ENCODE measurements at regions not wholly inside any gene's neighbourhood (a gene's known extent, or its start where the extent isn't known, plus 50 kb on each side); places are given as distances from the start of the nearest gene placed in this dataset.

DNA sequence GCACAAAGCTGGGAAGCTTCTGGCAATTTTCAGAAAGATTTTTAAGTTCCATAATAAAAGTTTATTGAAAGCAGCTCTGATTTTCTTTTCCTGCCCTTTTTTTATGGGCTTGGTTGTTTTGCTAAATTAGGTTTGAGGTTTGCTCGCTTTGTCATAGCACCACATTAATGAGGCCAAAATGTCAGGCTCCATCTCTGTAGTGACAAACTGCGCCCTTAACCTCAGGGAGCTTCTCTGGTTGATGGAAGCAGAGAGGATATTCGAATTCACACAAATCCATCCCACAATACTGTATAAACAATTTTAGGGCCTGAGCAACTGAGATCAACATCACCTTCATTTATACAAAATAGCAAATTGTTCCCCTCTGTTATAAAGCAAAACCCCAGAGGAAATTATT, 342.6 kb upstream of the TMPO start:
- Histone ChIP-seq H3K27me3 (ENCODE audit: insufficient read depth, low read depth, low read length) (no peaks in the 10 kb centered on the region), H3K4me2 (ENCODE audit: low read length) (no peak overlapping the region), H3K27ac (ENCODE audit: low read length) (no peak overlapping the region), H3K79me2 (replicated peaks; ENCODE audit: insufficient read depth, low read length) (no peaks in the 10 kb centered on the region), H3F3A (ENCODE audit: insufficient read depth, low read length, poor library complexity, severe bottlenecking) (no peaks in the 10 kb centered on the region), H3K9me2 (ENCODE audit: insufficient read depth, low read length) (no peaks in the 10 kb centered on the region), H2AFZ (ENCODE audit: low read depth, low read length) (no peak overlapping the region), H4K20me1 (ENCODE audit: insufficient read depth) (no peaks in the 10 kb centered on the region), H3K9ac (ENCODE audit: low read length) (no peak overlapping the region), H3K36me3 (ENCODE audit: insufficient read depth, low read length) (no peaks in the 10 kb centered on the region), H3K4me3 (ENCODE audit: low read length) (no peak overlapping the region), H3K9me3 (ENCODE audit: low read length) (no peaks in the 10 kb centered on the region)
- TF ChIP-seq EP300 (conservative IDR thresholded peaks at IDR 0.05; ENCODE audit: poor library complexity, severe bottlenecking) (no peak), EZH2 (IDR thresholded peaks at IDR 0.05; ENCODE audit: borderline replicate concordance, insufficient read depth, low read length, poor library complexity, severe bottlenecking) (no peak), SMC3 (conservative IDR thresholded peaks at IDR 0.05; ENCODE audit: poor library complexity) (no peak), RAD21 (conservative IDR thresholded peaks at IDR 0.05) (no peak), POLR2AphosphoS5 (IDR thresholded peaks at IDR 0.05) (no peak), TAF1 (IDR thresholded peaks at IDR 0.05; ENCODE audit: low read depth) (no peak), MXI1 (conservative IDR thresholded peaks at IDR 0.05; ENCODE audit: poor library complexity, severe bottlenecking) (no peak)
- TF ChIP-seq, protein P1, sequence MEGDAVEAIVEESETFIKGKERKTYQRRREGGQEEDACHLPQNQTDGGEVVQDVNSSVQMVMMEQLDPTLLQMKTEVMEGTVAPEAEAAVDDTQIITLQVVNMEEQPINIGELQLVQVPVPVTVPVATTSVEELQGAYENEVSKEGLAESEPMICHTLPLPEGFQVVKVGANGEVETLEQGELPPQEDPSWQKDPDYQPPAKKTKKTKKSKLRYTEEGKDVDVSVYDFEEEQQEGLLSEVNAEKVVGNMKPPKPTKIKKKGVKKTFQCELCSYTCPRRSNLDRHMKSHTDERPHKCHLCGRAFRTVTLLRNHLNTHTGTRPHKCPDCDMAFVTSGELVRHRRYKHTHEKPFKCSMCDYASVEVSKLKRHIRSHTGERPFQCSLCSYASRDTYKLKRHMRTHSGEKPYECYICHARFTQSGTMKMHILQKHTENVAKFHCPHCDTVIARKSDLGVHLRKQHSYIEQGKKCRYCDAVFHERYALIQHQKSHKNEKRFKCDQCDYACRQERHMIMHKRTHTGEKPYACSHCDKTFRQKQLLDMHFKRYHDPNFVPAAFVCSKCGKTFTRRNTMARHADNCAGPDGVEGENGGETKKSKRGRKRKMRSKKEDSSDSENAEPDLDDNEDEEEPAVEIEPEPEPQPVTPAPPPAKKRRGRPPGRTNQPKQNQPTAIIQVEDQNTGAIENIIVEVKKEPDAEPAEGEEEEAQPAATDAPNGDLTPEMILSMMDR (IDR thresholded peaks at IDR 0.05; ENCODE audit: poor library complexity, severe bottlenecking), result no peak
- TF ChIP-seq, protein P2, sequence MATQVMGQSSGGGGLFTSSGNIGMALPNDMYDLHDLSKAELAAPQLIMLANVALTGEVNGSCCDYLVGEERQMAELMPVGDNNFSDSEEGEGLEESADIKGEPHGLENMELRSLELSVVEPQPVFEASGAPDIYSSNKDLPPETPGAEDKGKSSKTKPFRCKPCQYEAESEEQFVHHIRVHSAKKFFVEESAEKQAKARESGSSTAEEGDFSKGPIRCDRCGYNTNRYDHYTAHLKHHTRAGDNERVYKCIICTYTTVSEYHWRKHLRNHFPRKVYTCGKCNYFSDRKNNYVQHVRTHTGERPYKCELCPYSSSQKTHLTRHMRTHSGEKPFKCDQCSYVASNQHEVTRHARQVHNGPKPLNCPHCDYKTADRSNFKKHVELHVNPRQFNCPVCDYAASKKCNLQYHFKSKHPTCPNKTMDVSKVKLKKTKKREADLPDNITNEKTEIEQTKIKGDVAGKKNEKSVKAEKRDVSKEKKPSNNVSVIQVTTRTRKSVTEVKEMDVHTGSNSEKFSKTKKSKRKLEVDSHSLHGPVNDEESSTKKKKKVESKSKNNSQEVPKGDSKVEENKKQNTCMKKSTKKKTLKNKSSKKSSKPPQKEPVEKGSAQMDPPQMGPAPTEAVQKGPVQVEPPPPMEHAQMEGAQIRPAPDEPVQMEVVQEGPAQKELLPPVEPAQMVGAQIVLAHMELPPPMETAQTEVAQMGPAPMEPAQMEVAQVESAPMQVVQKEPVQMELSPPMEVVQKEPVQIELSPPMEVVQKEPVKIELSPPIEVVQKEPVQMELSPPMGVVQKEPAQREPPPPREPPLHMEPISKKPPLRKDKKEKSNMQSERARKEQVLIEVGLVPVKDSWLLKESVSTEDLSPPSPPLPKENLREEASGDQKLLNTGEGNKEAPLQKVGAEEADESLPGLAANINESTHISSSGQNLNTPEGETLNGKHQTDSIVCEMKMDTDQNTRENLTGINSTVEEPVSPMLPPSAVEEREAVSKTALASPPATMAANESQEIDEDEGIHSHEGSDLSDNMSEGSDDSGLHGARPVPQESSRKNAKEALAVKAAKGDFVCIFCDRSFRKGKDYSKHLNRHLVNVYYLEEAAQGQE (IDR thresholded peaks at IDR 0.05; ENCODE audit: borderline replicate concordance), result no peak

- Histone ChIP-seq H3K27me3 (ENCODE audit: insufficient read depth, low read depth, low read length) (no peaks in the 10 kb centered on the region), H3K36me3 (ENCODE audit: insufficient read depth, low read length) (no peaks in the 10 kb centered on the region), H3K27ac (ENCODE audit: low read length) (no peak overlapping the region), H3K4me2 (ENCODE audit: low read length) (no peak overlapping the region), H3F3A (ENCODE audit: insufficient read depth, low read length, poor library complexity, severe bottlenecking) (no peaks in the 10 kb centered on the region), H3K79me2 (replicated peaks; ENCODE audit: insufficient read depth, low read length) (no peaks in the 10 kb centered on the region), H3K9me3 (ENCODE audit: low read length) (no peaks in the 10 kb centered on the region), H3K9ac (ENCODE audit: low read length) (no peak overlapping the region), H3K9me2 (ENCODE audit: insufficient read depth, low read length) (no peaks in the 10 kb centered on the region), H3K4me3 (ENCODE audit: low read length) (no peak overlapping the region), H4K20me1 (ENCODE audit: insufficient read depth) (no peaks in the 10 kb centered on the region), H2AFZ (ENCODE audit: low read depth, low read length) (no peak overlapping the region)
- TF ChIP-seq SMC3 (conservative IDR thresholded peaks at IDR 0.05; ENCODE audit: poor library complexity), result no peak
- no peak for TF ChIP-seq RAD21 (conservative IDR thresholded peaks at IDR 0.05)
- TF ChIP-seq, protein P2 (IDR thresholded peaks at IDR 0.05; ENCODE audit: borderline replicate concordance), result no peak
Measured at GRCh38 chr12:98173773-98174427, 341.5 kb upstream of the TMPO start.

All from neural cell (in vitro differentiated cells).